HEK293 (cell line): ENCODE measurements at regions not wholly inside any gene's neighbourhood (a gene's known extent, or its start where the extent isn't known, plus 50 kb on each side); places are given as distances from the start of the nearest gene placed in this dataset.

Source experiments
- KLF10 ChIP-seq: fragments of 450-650 bp; IDR thresholded peaks from 2 replicates; pipeline ENCODE4 v1.5.1; 2018; ENCODE audit warnings: missing biosample characterization, mild to moderate bottlenecking, missing genetic modification characterization
- KLF9 ChIP-seq: fragments of 450-650 bp; formaldehyde crosslinking; IDR thresholded peaks from 2 replicates; pipeline ENCODE4 v1.5.1; 2016; ENCODE audit warnings: missing biosample characterization, missing genetic modification characterization, low read depth
- MZF1 ChIP-seq: fragments of 450-650 bp; formaldehyde crosslinking; IDR thresholded peaks from 2 replicates; pipeline ENCODE4 v1.5.1; 2017; ENCODE audit warnings: missing biosample characterization, missing genetic modification characterization, borderline replicate concordance
- PRDM1 ChIP-seq: fragments of 450-650 bp; formaldehyde crosslinking; IDR thresholded peaks from 2 replicates; pipeline ENCODE4; 2016; ENCODE audit warnings: missing biosample characterization, missing genetic modification characterization
- TRIM28 ChIP-seq: IDR thresholded peaks from 2 replicates; pipeline ENCODE4 v1.6.1; 2011; ENCODE audit warnings: low read length, control low read depth, borderline replicate concordance
- TSHZ1 ChIP-seq: fragments of 450-650 bp; formaldehyde crosslinking; IDR thresholded peaks from 2 replicates; pipeline ENCODE4 v1.5.1; 2016; ENCODE audit warnings: missing biosample characterization, missing genetic modification characterization, borderline replicate concordance
- ZBTB1 ChIP-seq: fragments of 450-650 bp; formaldehyde crosslinking; IDR thresholded peaks from 2 replicates; pipeline ENCODE4 v1.5.1; 2016; ENCODE audit warnings: missing biosample characterization, missing genetic modification characterization
- ZBTB17 ChIP-seq: fragments of 450-650 bp; formaldehyde crosslinking; IDR thresholded peaks from 2 replicates; pipeline ENCODE4 v1.5.1; 2016; ENCODE audit warnings: missing biosample characterization, missing genetic modification characterization
- ZFP69B ChIP-seq: fragments of 450-650 bp; formaldehyde crosslinking; IDR thresholded peaks from 2 replicates; pipeline ENCODE4 v1.5.1; 2016; ENCODE audit warnings: missing biosample characterization, missing genetic modification characterization
- ZNF112 ChIP-seq: fragments of 450-650 bp; formaldehyde crosslinking; IDR thresholded peaks from 2 replicates; pipeline ENCODE4 v1.5.0; 2017; ENCODE audit warnings: missing biosample characterization, missing genetic modification characterization
- ZNF148 ChIP-seq: fragments of 450-650 bp; formaldehyde crosslinking; IDR thresholded peaks from 2 replicates; pipeline ENCODE4 v1.5.0; 2017; ENCODE audit warnings: missing biosample characterization, missing genetic modification characterization, borderline replicate concordance
- ZNF184 ChIP-seq: fragments of 450-650 bp; IDR thresholded peaks from 2 replicates; pipeline ENCODE4 v1.5.1; 2018; ENCODE audit warnings: missing biosample characterization, mild to moderate bottlenecking, missing genetic modification characterization
- ZNF19 ChIP-seq: fragments of 450-650 bp; formaldehyde crosslinking; IDR thresholded peaks from 2 replicates; pipeline ENCODE4; 2016; ENCODE audit warnings: missing biosample characterization, missing genetic modification characterization, low read depth
- ZNF2 ChIP-seq: fragments of 450-650 bp; formaldehyde crosslinking; IDR thresholded peaks from 2 replicates; pipeline ENCODE4 v1.5.1; 2016; ENCODE audit warnings: missing biosample characterization, missing genetic modification characterization
- ZNF37A ChIP-seq: fragments of 450-650 bp; IDR thresholded peaks from 2 replicates; pipeline ENCODE4 v1.5.1; 2018; ENCODE audit warnings: missing biosample characterization, missing genetic modification characterization
- ZNF580 ChIP-seq: fragments of 450-650 bp; formaldehyde crosslinking; IDR thresholded peaks from 2 replicates; pipeline ENCODE4 v1.5.1; 2016; ENCODE audit warnings: missing biosample characterization, missing genetic modification characterization
- ZNF596 ChIP-seq: fragments of 450-650 bp; IDR thresholded peaks from 2 replicates; pipeline ENCODE4 v1.5.0; 2018; ENCODE audit warnings: missing biosample characterization, mild to moderate bottlenecking, missing genetic modification characterization, moderate library complexity
- ZNF677 ChIP-seq: fragments of 450-650 bp; IDR thresholded peaks from 2 replicates; pipeline ENCODE4 v1.5.0; 2018; ENCODE audit warnings: missing biosample characterization, mild to moderate bottlenecking, missing genetic modification characterization, moderate library complexity
- ZNF76 ChIP-seq: fragments of 450-650 bp; formaldehyde crosslinking; IDR thresholded peaks from 2 replicates; pipeline ENCODE4; 2016; ENCODE audit warnings: low read depth, missing biosample characterization, missing genetic modification characterization, borderline replicate concordance
- ZNF837 ChIP-seq: fragments of 450-650 bp; formaldehyde crosslinking; IDR thresholded peaks from 2 replicates; pipeline ENCODE4 v1.5.1; 2016; ENCODE audit warnings: missing biosample characterization, missing genetic modification characterization
- ZSCAN4 ChIP-seq: fragments of 450-650 bp; formaldehyde crosslinking; IDR thresholded peaks from 2 replicates; pipeline ENCODE4 v1.5.1; 2017; ENCODE audit warnings: missing biosample characterization, missing genetic modification characterization
- TF ChIP-seq, protein P1 (sequence below): fragments of 450-650 bp; formaldehyde crosslinking; IDR thresholded peaks from 2 replicates; pipeline ENCODE4 v1.5.1; 2017; ENCODE audit warnings: missing biosample characterization, missing genetic modification characterization
- TF ChIP-seq, protein P2 (sequence below): fragments of 450-650 bp; formaldehyde crosslinking; IDR thresholded peaks from 2 replicates; pipeline ENCODE4 v1.5.1; 2016; ENCODE audit warnings: missing biosample characterization, missing genetic modification characterization
- TF ChIP-seq, protein P3 (sequence below): fragments of 450-650 bp; formaldehyde crosslinking; IDR thresholded peaks from 2 replicates; pipeline ENCODE4 v1.5.1; 2016; ENCODE audit warnings: missing biosample characterization, missing genetic modification characterization

DNA sequence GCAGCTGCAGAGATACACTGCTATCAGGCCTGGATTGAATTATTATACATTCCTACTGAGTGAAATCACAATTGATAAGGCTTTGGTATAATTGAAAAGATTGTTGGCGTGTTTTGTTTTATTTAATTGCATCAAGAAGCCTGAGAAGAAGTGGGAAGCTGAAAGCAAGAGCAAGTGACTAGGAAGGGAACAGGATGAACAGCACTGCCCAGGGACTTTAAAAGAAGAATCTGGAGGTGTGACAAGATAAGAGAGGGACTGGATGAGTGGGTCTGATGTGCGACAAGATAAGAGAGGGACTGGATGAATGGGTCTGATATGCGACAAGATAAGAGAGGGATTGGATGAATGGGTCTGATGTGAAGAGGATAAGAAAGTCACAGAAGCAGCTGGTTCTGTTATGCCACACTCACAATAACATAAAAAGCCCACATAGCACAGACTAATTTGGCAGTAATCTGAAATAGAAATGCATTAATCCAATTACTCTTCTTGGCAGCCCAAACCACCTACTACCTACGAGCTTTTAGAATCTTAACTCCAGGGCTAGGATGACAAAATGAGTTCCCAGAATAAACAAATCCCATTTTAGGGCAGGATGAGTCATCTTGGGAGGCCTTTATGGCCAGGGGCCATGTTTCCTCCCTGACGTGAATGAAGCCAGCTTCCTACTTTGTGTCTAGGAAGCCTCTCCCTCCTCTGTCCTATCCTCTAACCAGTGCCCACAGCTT is 129.7 kb downstream of the DUSP10 start (continued):
- no peak for TF ChIP-seq ZNF37A
- TF ChIP-seq, protein P1, sequence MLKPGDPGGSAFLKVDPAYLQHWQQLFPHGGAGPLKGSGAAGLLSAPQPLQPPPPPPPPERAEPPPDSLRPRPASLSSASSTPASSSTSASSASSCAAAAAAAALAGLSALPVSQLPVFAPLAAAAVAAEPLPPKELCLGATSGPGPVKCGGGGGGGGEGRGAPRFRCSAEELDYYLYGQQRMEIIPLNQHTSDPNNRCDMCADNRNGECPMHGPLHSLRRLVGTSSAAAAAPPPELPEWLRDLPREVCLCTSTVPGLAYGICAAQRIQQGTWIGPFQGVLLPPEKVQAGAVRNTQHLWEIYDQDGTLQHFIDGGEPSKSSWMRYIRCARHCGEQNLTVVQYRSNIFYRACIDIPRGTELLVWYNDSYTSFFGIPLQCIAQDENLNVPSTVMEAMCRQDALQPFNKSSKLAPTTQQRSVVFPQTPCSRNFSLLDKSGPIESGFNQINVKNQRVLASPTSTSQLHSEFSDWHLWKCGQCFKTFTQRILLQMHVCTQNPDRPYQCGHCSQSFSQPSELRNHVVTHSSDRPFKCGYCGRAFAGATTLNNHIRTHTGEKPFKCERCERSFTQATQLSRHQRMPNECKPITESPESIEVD (tag by site-specific recombination) = peak; percentile 91
- no peak for TF ChIP-seq ZSCAN4 (tag by site-specific recombination)
- peak; percentile 46; the same call in 1 of the 2 replicates for TF ChIP-seq ZFP69B (tag by site-specific recombination)
- peak; percentile 38; the same call in 1 of the 2 replicates for TF ChIP-seq PRDM1 (tag by site-specific recombination)
- peak; percentile 84 for TF ChIP-seq ZNF184
- no peak for TF ChIP-seq ZNF148 (tag by site-specific recombination)
- TF ChIP-seq, protein P2, sequence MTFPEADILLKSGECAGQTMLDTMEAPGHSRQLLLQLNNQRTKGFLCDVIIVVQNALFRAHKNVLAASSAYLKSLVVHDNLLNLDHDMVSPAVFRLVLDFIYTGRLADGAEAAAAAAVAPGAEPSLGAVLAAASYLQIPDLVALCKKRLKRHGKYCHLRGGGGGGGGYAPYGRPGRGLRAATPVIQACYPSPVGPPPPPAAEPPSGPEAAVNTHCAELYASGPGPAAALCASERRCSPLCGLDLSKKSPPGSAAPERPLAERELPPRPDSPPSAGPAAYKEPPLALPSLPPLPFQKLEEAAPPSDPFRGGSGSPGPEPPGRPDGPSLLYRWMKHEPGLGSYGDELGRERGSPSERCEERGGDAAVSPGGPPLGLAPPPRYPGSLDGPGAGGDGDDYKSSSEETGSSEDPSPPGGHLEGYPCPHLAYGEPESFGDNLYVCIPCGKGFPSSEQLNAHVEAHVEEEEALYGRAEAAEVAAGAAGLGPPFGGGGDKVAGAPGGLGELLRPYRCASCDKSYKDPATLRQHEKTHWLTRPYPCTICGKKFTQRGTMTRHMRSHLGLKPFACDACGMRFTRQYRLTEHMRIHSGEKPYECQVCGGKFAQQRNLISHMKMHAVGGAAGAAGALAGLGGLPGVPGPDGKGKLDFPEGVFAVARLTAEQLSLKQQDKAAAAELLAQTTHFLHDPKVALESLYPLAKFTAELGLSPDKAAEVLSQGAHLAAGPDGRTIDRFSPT (tag by site-specific recombination) = peak; percentile 66
- TF ChIP-seq TRIM28 = peak; percentile 96
- no peak for TF ChIP-seq ZNF112 (tag by site-specific recombination)
- TF ChIP-seq ZNF580 (tag by site-specific recombination) = peak; percentile 75; the same call in 1 of the 2 replicates
- TF ChIP-seq, protein P3, sequence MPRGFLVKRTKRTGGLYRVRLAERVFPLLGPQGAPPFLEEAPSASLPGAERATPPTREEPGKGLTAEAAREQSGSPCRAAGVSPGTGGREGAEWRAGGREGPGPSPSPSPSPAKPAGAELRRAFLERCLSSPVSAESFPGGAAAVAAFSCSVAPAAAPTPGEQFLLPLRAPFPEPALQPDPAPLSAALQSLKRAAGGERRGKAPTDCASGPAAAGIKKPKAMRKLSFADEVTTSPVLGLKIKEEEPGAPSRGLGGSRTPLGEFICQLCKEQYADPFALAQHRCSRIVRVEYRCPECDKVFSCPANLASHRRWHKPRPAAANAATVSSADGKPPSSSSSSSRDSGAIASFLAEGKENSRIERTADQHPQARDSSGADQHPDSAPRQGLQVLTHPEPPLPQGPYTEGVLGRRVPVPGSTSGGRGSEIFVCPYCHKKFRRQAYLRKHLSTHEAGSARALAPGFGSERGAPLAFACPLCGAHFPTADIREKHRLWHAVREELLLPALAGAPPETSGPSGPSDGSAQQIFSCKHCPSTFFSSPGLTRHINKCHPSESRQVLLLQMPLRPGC (tag by site-specific recombination) = 0 out of 2 replicates have a peak, but pooled peaks have one; percentile 63
- TF ChIP-seq ZBTB1 = no peak
- TF ChIP-seq ZNF19 (tag by site-specific recombination) = 0 out of 2 replicates have a peak, but pooled peaks have one; percentile 9
- TF ChIP-seq TSHZ1 (tag by site-specific recombination) = peak; percentile 35; the same call in 1 of the 2 replicates
- TF ChIP-seq ZNF677 = no peak
- 0 out of 2 replicates have a peak, but pooled peaks have one; percentile 33 for TF ChIP-seq ZNF2 (tag by site-specific recombination)
- TF ChIP-seq MZF1 (tag by site-specific recombination) = peak; percentile 78; the same call in 1 of the 2 replicates
- no peak for TF ChIP-seq KLF10 (tag by site-specific recombination)
- no peak for TF ChIP-seq KLF9 (tag by site-specific recombination)
- TF ChIP-seq ZNF76 (tag by site-specific recombination) = no peak; the same call in 1 of the 2 replicates
- no peak for TF ChIP-seq ZNF837 (tag by site-specific recombination)
- TF ChIP-seq ZNF596 (tag by site-specific recombination) = no peak
- TF ChIP-seq ZBTB17 (tag by site-specific recombination) = peak; percentile 36
